Osteocyte (in vitro differentiated cells): ENCODE measurements at regions not wholly inside any gene's neighbourhood (a gene's known extent, or its start where the extent isn't known, plus 50 kb on each side); places are given as distances from the start of the nearest gene placed in this dataset.

ENCODE experiments used
- DNase-seq: peaks from one replicate; pipeline ENCODE4 v3.0.0; 2021; ENCODE audit warnings: mixed read lengths; ENCODE audit not compliant: unreplicated experiment; ENCODE audit errors: extremely low spot score
- H3K27ac Mint-ChIP-seq: one replicate; pipeline ENCODE4 v1.8.0; 2021; ENCODE audit warnings: mild to moderate bottlenecking, mixed read lengths; ENCODE audit not compliant: unreplicated experiment
- H3K27me3 Mint-ChIP-seq: one replicate; pipeline ENCODE4 v1.8.0; 2021; ENCODE audit warnings: mixed read lengths; ENCODE audit not compliant: unreplicated experiment
- H3K36me3 Mint-ChIP-seq: one replicate; pipeline ENCODE4 v1.8.0; 2021; ENCODE audit warnings: mixed read lengths; ENCODE audit not compliant: unreplicated experiment
- H3K4me1 Mint-ChIP-seq: one replicate; pipeline ENCODE4 v1.8.0; 2021; ENCODE audit warnings: mixed read lengths; ENCODE audit not compliant: unreplicated experiment
- H3K4me3 Mint-ChIP-seq: one replicate; pipeline ENCODE4 v1.8.0; 2021; ENCODE audit warnings: mild to moderate bottlenecking, moderate library complexity, mixed read lengths; ENCODE audit not compliant: unreplicated experiment
- H3K9me3 Mint-ChIP-seq: one replicate; pipeline ENCODE4 v1.8.0; 2021; ENCODE audit warnings: mixed read lengths; ENCODE audit not compliant: unreplicated experiment
- CTCF ChIP-seq: fragments of 200-600 bp; sonication (generic); IDR thresholded peaks from 2 replicates; pipeline ENCODE4 v1.5.0; 2021; ENCODE audit warnings: antibody characterized with exemption, mild to moderate bottlenecking, moderate library complexity

- Mint-ChIP-seq H3K4me1 (no peaks in the 10 kb centered on the region), H3K4me3 (no peak overlapping the region), H3K27ac (no peak overlapping the region), H3K27me3 (no peaks in the 10 kb centered on the region), H3K36me3 (no peaks in the 10 kb centered on the region), H3K9me3 (peaks cover 65% of the 10 kb centered on the region)
- DNase-seq, result no peak
- TF ChIP-seq CTCF, result no peak
These were observed 774.5 kb upstream of the RBFOX1 start for GRCh38 chr16:6558126-6558525.

GRCh38 chr16:6557353-6558023 is 775.2 kb upstream of the RBFOX1 start:
- Mint-ChIP-seq H3K36me3 (no peaks in the 10 kb centered on the region), H3K4me1 (no peaks in the 10 kb centered on the region), H3K27me3 (no peaks in the 10 kb centered on the region), H3K9me3 (peaks cover 64% of the 10 kb centered on the region), H3K27ac (no peak overlapping the region), H3K4me3 (no peak overlapping the region)
- DNase-seq, result no peak
- TF ChIP-seq CTCF, result no peak

GRCh38 chr16:6549415-6549814 is 783.2 kb upstream of the RBFOX1 start:
- H3K9me3 Mint-ChIP-seq, result peaks cover 59% of the 10 kb centered on the region
- no peak for DNase-seq
- peaks cover 2% of the 10 kb centered on the region for H3K36me3 Mint-ChIP-seq
- no peak overlapping the region for H3K27ac Mint-ChIP-seq
- no peaks in the 10 kb centered on the region for H3K4me1 Mint-ChIP-seq
- H3K27me3 Mint-ChIP-seq, result no peaks in the 10 kb centered on the region
- TF ChIP-seq CTCF, result no peak
- H3K4me3 Mint-ChIP-seq, result no peak overlapping the region

GRCh38 chr16:6548507-6548906 is 784.1 kb upstream of the RBFOX1 start:
- H3K9me3 Mint-ChIP-seq, result peaks cover 60% of the 10 kb centered on the region
- no peaks in the 10 kb centered on the region for H3K27me3 Mint-ChIP-seq
- DNase-seq, result no peak

GRCh38 chr16:6547131-6547530 is 785.5 kb upstream of the RBFOX1 start:
- Mint-ChIP-seq H3K4me1 (no peaks in the 10 kb centered on the region), H3K4me3 (no peak overlapping the region), H3K36me3 (peaks cover 2% of the 10 kb centered on the region), H3K27ac (no peak overlapping the region), H3K27me3 (no peaks in the 10 kb centered on the region), H3K9me3 (peaks cover 56% of the 10 kb centered on the region)
- no peak for DNase-seq
- no peak for TF ChIP-seq CTCF

More at GRCh38 chr16:6548507-6548906, 784.1 kb upstream of the RBFOX1 start:
- H3K4me3 Mint-ChIP-seq, result no peak overlapping the region
- no peak overlapping the region for H3K27ac Mint-ChIP-seq
- no peak for TF ChIP-seq CTCF
- peaks cover 2% of the 10 kb centered on the region for H3K36me3 Mint-ChIP-seq
- no peaks in the 10 kb centered on the region for H3K4me1 Mint-ChIP-seq
